ENCODE measurements at regions not wholly inside any gene's neighbourhood (a gene's known extent, or its start where the extent isn't known, plus 50 kb on each side); places are given as distances from the start of the nearest gene placed in this dataset.

DNA sequence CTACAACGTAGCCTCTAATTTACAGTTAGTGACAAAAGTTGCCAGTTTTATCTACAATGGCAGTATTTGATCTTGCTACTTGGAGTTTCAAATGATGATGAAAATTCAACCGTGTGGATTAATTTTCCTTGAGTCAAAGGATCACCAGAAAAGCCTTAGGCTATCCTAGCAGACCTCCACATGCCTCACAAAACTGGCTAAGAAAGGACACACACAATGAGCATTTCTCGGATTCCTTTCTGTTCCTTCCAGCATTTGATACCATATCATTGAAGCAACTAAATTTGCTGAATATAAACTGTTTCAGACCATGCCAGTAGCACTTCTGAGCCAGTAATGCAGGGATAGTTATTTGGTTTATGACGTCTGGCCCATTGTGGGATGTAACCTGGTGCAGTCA, 587.4 kb upstream of the MDFIC2 start:
- DNase-seq, result no peak

- no peak for DNase-seq
Observed at GRCh38 chr3:70890020-70890394, 577.6 kb upstream of the MDFIC2 start.

DNA sequence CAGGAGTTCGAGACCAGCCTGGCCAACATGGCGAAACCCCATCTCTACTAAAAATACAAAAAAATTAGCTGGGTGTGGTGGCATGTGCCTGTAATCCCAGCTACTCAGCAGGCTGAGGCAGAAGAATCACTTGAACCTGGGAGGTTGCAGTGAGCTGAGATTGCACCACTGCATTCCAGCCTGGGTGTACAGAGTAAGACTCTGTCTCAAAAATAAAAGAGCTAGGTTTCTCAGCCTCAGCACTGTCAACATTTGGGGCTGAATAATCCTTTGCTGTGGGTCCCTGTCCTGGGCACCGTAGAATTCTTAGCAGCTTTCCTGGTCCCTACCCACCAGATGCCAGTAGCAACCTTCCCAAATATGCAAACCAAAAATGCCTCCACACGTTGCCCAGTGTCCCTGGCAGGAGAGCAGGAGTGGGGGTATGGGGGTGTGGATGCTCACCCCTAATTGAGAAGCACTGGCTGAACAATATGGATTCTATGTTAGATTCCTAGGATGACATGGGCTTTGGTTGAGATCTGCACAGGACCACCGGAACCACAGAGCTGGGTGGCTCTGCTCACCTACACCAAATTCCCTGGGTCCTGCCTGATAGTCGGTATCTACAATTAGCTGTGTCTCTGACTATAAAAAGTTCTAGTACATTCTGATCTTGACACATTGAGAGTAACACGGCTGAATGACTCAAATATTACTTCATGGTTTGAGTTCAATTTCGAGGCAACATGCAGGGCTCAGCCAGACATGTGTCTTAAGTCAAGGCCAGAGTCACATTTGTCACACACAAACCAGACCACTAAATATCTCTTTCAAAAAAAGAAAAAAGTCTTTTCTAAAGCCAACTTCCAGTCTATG, 577.0 kb upstream of the MDFIC2 start:
- DNase-seq, result no peak

DNA sequence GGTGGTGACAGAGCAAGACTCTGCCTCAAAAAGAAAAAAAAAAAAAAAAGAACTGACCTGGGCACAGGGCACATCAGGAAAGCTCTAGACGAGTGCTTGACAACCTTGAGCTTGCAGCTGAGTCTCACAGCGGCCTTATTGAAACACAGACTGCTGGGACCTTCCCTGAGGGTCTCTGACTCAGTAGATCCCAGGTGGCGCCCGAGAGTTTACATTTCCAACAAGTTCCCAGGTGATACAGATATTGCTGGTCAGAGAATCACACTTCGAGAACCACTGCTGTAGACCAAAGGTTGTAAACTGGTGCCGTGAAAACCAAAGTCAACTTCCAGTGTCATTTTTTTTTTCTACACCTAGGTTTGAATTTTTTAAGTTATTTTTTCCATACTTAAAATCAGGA, 573.2 kb upstream of the MDFIC2 start:
- no peak for DNase-seq

DNA sequence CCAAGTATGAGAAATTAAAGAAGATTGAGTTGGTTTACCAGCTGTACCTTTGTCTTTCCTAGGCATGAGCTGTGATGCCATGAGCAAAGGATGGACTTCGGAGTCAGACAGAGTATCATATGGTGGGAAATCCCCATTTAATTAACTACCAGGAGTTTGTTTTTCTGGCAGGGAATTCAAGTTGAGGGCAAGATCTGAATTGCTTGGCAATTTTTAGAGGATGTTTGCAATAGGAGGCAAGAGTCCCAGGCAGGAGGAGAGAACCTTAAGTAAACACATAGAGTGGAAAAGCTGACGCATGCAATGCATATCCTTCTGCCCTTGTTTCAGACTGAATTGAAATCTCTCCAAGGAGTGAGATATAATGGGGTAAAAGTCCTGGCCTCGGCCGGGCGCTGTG, 569.7 kb upstream of the MDFIC2 start:
- DNase-seq, result no peak

DNA sequence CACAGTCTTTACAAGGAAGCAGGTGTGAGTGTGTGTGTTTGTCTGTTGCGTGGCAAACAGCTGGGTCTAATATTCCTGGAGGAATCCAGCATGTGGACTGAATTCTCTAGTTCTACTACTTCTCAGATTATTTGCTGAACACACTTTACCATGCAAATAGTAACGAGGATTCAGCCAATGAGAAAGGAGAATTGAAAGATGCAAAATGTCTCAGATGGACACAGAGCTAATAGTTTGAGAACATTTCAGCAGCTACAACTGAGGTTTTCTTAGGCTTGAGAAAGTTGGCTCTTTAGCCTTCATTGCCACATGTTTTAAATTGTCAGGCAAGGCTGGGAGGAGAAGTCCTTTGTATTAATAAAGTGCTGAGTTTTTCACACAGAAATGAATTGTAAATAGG, 568.0 kb upstream of the MDFIC2 start:
- no peak for DNase-seq

DNA sequence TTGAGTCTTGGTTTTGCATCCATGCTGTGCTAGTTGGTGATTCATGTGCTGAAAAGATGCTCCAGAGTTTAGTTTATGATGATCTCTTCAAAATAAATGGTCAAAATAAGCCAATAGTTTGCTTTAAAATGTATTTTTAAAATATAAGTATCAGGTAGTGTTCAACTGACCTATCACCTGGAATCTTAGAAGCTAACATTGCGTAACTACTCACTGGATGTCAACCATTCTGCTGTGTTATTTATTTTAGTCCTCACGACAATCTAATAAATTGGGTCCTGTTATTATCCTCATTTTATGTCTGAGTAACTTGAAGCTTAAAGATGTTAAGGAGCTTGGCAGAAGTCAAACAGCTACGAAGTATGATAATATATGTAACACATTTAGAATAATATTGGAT, 563.7 kb upstream of the MDFIC2 start:
- DNase-seq, result no peak

DNA sequence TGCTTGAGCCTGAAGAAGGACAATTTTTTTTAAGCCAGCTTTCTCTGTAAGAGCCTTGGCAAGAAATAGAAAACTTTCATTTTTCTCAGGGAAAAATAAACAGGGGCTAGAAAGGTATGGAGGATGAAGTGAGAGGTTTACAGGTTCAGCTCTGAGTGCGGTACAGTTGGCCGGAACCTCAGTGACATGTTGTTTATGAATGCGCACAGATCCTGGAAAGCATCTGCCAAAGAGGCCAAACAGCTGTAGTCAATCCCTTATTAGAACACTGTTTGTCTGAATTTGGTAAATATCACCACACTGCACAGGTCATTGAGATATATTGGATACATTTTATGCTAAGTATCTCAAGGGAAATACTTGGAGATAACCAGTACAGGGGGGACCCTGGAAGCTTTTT, 561.8 kb upstream of the MDFIC2 start:
- DNase-seq, result no peak

DNA sequence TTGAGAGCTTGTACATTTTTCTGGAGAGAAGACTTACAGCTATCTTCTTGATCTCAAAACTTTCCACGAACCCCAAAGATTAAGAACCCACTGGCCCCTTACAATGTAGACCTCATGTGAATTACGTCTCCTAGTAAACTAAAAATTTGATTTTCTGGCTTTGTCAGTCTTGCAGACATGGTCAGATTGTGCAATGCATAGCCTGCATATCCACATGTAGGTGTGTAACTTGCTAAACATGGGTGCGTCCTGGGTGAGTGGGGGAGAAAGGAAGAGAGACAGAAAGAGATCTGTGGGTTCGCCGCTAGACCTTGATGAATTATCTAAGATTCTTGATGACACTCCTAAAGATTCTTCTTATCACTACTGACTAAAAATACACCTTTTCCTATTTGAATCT, 561.2 kb upstream of the MDFIC2 start:
- no peak for DNase-seq

- DNase-seq, result no peak
Observed at GRCh38 chr3:70871909-70872656, 559.6 kb upstream of the MDFIC2 start.

GRCh38 chr3:70870576-70870975, 558.1 kb upstream of the MDFIC2 start:
- DNase-seq, result no peak

DNA sequence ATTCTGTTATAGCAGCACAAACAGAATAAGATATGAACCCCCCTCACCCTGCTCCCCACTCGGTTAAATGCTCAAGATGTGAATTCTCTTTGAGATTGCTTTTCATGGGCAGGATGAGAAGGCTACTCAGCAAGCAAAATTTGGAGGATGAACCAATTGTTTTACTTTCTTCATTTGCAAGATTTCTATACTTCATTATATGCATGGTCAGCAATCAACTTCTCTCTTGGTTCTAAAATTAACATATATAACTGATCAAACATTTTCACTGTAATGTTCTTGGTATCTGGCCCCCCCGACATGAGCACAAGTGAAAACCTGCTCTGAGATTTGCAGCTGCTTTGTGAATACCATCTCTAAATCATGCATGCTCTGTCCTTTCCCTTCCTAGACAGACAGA, 556.1 kb upstream of the MDFIC2 start:
- DNase-seq, result no peak

GRCh38 chr3:70863049-70863448, 550.6 kb upstream of the MDFIC2 start:
- no peak for DNase-seq

DNA sequence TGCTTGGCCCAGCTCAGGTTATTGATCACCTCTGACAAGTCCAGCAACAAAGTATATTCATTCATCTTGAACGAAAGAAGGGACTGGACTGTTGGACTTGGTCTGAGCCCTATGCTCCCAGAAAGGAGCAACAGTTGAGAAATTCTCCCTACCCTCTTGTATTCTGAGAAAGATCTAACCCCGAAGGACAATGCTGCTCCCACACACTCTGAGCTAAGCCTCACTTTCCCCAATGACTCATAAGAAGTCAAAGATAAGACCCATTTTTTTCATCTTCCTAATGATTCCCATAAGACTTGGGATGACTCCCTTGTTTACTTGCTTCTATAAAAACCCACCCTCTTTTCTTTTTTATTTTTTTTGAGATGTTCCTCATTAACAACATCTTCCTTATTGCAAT, 549.4 kb upstream of the MDFIC2 start:
- DNase-seq, result no peak

DNA sequence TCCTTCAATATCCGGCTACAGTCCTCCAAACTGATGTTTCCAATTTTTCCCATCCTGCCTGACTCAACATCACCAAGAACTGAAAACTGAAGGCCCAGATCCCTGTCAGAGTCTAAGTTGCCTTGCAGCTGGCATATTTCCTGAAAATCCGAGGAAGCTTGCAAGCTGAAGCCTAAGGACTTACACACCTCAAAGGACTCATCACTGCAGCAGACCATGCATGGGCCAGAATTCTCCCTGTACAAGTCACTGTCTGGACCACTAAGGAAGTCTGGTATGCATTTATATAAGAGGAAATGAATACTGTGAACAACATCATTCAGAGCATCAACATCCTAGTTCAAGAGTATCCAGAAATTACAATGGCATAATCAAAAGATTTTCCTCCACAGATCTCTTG, 548.8 kb upstream of the MDFIC2 start:
- no peak for DNase-seq

DNA sequence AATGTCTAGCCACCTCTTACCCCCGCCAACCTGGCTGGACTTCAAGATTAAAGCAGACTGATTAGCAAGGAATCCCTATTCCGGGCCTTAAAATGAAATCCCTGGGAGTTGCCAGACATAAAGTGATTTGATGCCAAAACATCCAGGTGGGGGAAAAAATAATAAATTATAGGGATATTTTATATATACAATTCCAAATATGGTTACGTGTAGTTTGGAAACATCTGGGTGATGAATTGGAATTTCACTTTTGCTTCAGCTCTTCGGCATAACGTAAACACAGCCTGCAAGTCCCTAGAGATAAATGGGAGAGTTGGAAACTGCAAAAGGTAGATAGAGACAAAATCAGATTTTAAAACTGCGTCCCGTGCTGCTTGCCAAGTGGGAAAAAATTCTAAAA, 545.5 kb upstream of the MDFIC2 start:
- DNase-seq, result no peak

- DNase-seq, result no peak
Observed at GRCh38 chr3:70856414-70857162, 544.1 kb upstream of the MDFIC2 start.

DNA sequence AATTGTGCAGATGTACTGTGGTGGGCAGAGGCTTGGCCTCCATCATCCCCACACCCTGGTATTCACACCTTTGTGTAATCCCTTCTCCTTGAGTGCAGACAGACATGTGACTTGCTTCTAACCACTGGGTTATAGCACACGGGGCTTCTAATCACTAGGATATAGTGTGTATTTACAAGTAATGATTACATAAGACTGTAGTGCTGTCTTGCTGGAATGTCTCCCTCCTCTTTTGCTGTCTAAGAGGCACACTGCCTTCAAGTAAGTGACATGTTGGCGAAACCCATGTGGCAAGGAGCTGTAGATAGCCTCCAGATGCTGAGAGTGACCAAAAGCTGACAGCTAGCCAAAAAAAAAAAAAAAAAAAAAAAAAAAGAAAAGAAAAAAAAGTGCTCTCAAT, 542.7 kb upstream of the MDFIC2 start:
- DNase-seq, result no peak

DNA sequence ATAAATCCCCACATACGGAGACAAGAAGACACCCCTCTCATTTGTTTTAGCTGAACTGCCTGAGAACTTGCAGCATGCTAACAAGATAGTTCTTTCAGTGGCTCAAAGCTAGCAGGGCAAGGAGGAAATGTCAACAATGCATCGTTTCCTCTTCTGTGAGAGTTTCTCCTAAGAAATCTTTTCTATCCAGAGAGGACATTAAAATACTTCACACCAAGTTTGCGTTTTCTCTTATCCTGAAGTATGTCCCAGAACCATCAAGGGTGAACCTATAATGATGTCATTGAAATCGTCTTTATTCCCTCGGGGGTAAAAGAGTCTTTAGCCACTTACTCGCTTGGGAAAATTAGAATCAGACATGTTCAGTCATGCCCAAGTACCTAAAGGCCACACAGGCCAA, 541.7 kb upstream of the MDFIC2 start:
- DNase-seq, result no peak

DNA sequence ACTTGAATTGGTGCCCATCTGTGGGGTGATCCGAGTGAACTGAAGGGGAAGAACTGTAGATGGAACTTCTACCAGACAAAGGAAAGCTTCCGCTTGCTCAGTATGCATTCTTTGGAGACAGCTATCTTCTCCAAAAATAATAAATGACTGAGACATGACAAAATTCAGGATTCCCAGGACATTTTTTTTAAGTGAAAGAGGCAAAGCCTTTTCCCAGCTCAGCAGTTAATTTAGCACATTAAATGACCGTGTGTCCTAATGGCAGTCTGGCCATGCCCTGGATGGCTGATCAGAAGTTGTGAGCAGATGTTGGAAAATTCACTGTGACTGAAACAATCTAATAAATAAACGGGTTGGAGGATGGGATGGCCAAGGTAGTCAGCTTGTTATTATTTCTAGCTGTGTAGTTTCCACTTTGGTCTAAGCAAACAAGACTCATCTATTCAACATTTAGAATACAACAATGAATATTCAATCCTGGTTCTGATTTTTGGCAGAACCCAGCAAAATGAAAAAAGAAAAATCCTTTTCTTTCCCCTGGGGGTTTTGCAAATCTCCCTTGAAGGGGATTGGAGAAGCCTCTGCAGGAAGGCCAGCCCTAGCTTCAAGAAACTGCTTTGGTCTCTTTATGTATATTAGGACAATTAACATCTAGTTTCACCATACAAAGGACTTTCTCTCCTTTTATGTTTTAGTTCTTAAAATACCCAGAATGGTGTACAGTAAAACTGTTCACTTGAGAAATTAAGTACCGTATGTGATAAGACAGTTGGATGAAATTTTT, 540.9 kb upstream of the MDFIC2 start:
- no peak for DNase-seq

DNA sequence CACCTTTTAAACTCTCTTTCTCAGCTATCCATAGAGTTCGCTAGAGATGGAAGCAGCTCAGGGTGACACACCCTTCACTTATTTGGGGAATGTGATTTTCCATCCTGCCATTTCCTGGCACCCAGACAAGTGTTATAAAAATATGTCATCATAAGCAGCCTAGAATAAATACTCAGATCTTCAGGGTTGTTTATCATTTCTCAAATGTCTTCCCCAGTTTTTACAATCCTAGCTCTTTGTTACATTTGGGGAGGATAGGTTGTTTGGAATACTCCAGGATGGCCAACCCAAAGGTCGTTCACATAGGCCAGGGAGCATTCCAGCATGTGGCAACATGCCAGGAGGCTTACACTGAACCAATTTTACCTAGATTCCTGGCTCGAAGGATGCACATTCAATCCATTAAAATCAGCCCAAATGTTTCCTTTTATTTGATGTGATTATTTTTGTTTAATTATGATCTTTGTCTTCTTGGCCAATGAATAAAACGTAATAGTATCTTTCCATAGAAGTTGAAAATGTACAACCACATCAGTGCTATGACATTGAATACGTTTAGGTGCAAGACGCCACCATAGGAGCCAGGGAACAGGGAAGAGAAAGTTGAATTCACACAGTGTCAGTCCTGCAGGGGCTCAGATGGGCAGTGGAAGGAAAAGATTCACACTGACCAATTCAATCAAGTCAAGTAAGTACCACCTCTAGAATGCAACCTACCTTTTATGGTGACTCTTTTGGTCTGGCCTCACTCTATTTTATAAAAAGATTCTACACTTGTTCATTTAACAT, 537.7 kb upstream of the MDFIC2 start:
- DNase-seq, result no peak

Data from activated CD4-positive, alpha-beta T cell treated with anti-CD3 and anti-CD28 coated beads, Interleukin-2, amount 50 U/mL, for 48 hours (primary cell).